Stromal cell of bone marrow (primary cell): ENCODE measurements at regions not wholly inside any gene's neighbourhood (a gene's known extent, or its start where the extent isn't known, plus 50 kb on each side); places are given as distances from the start of the nearest gene placed in this dataset.
"Not testable (repeated sequence)": the region's sequence is repeated elsewhere in the genome, so short reads cannot be mapped to it uniquely, and the experiment has no call there.

Experiments used
- DNase-seq: peaks from one replicate; pipeline ENCODE4 v3.0.0-alpha.2; 2012; ENCODE audit warnings: low read depth

DNA sequence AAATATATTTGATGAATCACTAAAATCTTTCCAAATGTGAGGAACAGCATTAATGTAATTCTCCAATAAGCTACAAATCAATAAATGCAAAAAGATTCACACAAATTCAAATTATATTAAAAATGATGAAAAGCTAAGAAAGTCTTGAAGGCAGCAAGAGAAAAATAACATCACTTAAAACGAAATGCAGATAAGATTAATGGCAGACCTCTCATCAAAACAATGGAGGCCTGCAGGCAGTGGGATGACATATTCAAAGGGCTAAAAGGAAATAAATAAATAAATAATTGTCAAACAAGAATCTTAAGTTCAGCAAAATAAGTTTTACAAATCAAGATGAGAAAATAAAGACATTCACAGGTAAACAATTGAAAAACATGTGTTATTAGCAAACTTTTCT lies 952.1 kb downstream of the SLITRK6 start:
- DNase-seq = no peak

GRCh38 chr13:84845907-84846619 lies 953.2 kb downstream of the SLITRK6 start:
- no peak for DNase-seq

DNA sequence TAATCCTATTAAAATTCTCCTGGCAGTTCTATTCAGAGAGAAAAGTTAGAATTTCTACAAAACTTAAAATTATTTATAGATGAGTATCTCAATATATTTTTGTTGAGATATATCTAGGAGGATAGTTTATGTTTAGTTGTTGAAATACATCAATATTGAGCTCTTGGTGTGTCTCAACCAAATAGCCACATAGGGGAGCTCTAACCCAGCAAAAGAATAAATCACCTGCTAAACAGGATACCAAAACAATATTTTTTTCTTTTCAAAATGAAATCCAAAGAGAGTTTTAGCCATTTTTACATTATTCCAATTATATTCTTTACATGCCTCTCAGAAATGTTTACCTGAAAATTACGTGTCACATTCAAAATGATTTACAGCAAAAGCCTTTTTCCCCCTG lies 954.7 kb downstream of the SLITRK6 start:
- no peak for DNase-seq

DNA sequence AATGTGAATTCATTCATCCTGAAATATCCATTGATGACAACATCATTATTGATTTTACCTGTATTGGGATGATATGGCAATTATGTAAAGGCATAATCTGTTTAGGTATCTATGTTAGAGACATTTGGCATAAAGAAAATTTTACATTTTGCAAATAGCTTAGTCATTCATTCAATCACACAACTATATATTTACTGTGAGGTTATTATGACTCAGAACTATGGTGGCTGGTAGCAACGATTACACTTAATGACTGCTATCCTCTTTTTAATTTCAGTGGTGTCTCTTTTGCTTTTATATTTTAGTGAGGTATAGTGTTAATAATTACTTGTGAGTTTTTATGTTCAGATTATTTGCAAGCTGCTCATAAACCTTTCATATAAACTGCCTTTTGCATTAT lies 955.9 kb downstream of the SLITRK6 start:
- no peak for DNase-seq

DNA sequence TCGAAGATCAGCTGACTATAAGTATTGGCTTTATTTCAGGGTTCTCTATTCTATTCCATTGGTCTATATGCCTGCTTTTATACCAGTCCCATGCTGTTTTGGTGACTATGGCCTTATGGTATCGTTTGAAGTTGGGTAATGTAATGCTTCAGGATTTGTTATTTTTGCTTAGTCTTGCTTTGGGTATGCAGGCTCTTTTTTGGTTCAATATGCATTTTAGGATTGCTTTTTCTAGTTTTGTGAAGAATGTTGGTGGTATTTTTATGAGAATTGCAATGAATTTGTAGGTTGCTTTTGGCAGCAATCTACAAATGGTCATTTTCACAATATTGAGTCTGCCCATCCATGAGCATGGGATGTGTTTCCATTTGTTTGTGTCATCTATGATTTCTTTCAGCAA lies 951.9 kb upstream of the SLITRK1 start:
- DNase-seq = no peak

DNA sequence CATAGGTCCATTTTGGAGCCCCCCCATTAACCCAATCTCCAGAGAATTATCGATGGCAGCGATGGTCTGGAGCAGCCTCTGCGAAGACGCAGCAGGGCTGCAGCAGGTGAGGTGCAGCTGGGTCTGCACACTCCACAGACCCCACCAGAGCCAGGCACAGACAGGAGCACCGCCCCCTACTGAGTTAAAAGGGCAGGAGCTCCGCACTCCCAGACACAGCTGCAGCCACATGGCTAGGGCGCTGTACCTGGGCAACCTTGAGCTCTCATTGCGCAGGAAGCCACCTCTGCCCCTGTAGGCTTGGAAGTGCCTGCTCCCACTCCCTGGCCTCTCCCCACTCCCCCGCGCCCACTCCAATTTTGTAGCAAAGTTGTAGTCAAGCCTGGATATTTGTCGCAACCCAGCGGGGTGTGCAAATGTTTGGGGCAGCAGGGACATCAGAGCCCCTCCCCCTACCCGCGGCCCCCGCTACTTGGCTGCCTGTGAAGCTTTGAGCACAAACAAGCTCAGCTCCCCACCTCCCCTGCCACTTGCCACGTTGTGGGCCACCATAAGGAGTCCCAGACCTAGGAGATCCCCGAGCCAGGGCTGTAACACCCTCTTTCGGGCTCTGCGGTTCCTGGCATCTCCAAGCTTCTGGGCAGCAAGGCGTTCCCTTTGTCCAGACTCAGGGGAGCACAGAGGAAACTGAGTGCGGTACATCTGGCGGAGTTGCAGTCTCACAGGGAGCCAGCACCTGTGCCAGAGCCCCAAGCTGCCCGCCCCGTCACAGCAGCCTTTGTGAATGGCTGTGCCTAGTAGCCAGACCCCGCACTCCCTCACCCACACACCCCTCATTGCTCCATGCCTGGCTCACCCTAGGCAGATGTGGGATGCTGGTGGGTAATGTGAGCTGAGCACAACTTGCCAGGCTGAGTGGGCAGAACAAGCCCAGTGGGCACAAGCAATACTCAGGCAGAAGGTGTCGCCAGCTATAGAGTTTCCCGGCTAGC lies 949.7 kb upstream of the SLITRK1 start:
- DNase-seq = no peak

- no peak for DNase-seq
These were observed 941.3 kb upstream of the SLITRK1 start for GRCh38 chr13:84823528-84823927.

GRCh38 chr13:84821261-84821660 lies 939.0 kb upstream of the SLITRK1 start:
- DNase-seq = no peak

- no peak for DNase-seq
These were observed 934.4 kb upstream of the SLITRK1 start for GRCh38 chr13:84816567-84817105.

- DNase-seq = no peak
These were observed 930.5 kb upstream of the SLITRK1 start for GRCh38 chr13:84812789-84813188.

- no peak for DNase-seq
These were observed 929.8 kb upstream of the SLITRK1 start for GRCh38 chr13:84812078-84812477.

- DNase-seq = no peak
These were observed 928.5 kb upstream of the SLITRK1 start for GRCh38 chr13:84810781-84811180.

DNA sequence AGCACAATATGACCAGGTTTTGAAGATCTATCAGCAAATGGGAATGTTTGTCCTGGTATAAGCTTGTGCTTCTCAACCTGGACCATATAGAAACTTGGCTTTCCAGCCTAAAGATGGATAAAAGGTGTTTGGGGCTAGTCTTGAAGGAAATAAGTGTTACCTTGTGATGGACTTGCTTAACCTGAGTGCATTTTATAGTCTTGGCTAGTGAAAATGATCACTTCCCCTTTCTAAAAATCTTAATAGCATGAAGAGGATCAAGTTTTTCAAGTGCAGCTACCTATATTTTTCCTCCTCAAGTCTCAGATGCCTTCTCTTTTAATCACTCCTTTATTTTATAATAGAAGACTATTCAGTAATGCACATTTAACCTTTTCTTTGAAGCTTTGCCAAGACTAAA lies 919.8 kb upstream of the SLITRK1 start:
- no peak for DNase-seq

DNA sequence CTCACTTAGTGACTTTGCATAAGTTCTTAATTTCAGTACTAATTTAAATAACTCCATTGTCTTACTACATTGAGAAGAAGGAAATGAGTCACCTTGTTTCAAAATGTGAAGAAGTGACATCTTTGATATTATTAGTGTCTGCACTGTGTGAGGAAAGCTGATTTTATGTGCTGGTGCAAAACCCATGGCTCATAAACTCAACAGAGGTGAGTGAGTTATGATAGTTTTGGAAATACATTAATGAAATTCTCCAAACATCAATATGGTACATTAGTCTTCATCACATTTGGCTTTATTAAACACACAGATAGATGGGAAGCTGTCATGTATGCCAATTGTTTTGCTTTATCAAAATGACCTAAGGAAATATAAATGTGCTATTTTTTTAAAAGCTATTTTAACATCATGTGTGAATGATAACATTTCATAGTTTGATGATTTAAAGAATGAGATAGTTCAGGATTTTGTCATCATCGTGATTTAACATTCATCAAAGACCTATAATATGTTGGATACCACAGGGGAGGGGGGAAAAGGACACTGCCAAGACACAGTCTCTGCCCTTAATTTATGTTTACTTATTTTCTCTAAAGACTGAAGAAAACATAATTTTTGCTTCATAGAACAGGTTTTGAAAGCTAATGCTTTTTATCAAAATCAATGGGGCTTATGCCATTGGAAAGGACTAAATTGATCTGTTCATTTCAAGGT lies 902.3 kb upstream of the SLITRK1 start:
- no peak for DNase-seq

GRCh38 chr13:84777316-84777715 lies 895.0 kb upstream of the SLITRK1 start:
- no peak for DNase-seq

GRCh38 chr13:84776593-84776992 lies 894.3 kb upstream of the SLITRK1 start:
- DNase-seq = no peak

GRCh38 chr13:84775920-84776319 lies 893.6 kb upstream of the SLITRK1 start:
- DNase-seq = not testable (repeated sequence)

DNA sequence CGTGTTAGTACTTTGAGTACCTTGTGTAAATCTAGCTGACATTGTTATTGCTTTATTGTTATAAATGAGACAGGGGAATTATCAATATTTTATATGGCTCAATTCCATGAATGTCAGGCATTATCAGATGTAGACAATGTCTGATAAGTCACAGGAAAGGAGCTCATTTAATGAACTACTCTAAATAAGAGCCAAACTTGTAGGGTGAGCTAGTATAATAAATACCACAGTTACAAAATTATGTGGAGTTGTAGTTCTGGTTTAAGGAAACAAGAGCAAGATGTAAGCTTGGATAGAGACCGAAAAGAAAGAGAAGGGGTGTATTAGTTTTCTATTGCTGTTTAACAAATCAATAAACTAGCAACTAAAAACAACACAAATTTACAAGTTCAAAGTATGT lies 891.8 kb upstream of the SLITRK1 start:
- DNase-seq = no peak

DNA sequence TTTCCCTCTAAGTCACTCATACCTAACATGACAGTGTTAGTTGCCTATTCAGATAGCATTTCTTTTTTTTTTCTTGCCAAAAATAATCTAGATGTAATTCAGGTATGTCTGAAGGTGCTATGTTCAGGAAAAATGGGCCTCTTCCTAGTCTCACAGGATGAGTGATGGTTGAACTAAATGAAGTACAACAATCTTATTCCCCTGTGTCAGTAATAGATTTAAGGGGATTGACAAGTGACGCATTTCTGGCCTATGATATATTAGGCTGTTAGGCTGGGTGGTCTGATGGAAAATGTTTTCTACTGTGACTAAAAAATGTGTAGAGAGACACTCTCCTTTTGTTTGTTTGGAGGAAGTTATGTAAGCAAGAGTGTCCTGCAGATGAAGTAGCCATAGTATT lies 878.7 kb upstream of the SLITRK1 start:
- no peak for DNase-seq

- no peak for DNase-seq
These were observed 866.9 kb upstream of the SLITRK1 start for GRCh38 chr13:84749126-84749525.

- DNase-seq = no peak
These were observed 862.8 kb upstream of the SLITRK1 start for GRCh38 chr13:84745051-84745551.

DNA sequence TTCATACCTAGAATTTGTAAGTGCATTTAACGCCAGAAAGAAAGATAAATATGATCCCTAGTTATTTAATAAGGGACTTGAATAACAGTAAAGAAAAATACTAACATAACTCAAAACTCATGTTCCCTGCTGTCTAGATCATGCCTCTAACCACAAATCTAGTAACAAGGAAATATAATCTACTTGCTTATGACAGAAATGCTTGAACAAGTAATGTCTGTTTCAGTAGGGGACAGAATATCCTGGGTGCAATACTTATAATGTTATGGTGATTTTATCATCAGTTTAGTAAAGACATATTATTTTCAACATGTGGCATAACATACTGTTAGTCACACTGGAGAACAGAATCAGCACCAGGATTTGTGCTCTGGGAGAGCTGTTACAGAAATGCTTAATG lies 861.9 kb upstream of the SLITRK1 start:
- DNase-seq = no peak
